ENCODE measurements at regions not wholly inside any gene's neighbourhood (a gene's known extent, or its start where the extent isn't known, plus 50 kb on each side); places are given as distances from the start of the nearest gene placed in this dataset.
"Not testable (repeated sequence)": the region's sequence is repeated elsewhere in the genome, so short reads cannot be mapped to it uniquely, and the experiment has no call there.

GRCh38 chr21:13907385-13907784 lies 297.8 kb downstream of the POTED start:
- not testable (repeated sequence) for DNase-seq

GRCh38 chr21:13896596-13897247 lies 287.1 kb downstream of the POTED start:
- DNase-seq, result not testable (repeated sequence)

- DNase-seq, result not testable (repeated sequence)
These were observed 284.0 kb downstream of the POTED start for GRCh38 chr21:13893617-13894016.

- not testable (repeated sequence) for DNase-seq
These were observed 283.4 kb downstream of the POTED start for GRCh38 chr21:13893025-13893424.

GRCh38 chr21:13892146-13892751 lies 282.7 kb downstream of the POTED start:
- DNase-seq, result not testable (repeated sequence)

GRCh38 chr21:13889176-13889575 lies 279.6 kb downstream of the POTED start:
- not testable (repeated sequence) for DNase-seq

GRCh38 chr21:13883641-13884395 lies 274.2 kb downstream of the POTED start:
- not testable (repeated sequence) for DNase-seq

- DNase-seq, result not testable (repeated sequence)
These were observed 267.9 kb downstream of the POTED start for GRCh38 chr21:13877503-13877902.

GRCh38 chr21:13876999-13877398 lies 267.4 kb downstream of the POTED start:
- DNase-seq, result peak in 1 of 2 donors; percentile 1

GRCh38 chr21:13874001-13874400 lies 264.4 kb downstream of the POTED start:
- DNase-seq, result not testable (repeated sequence)

GRCh38 chr21:13854638-13855037 lies 245.1 kb downstream of the POTED start:
- DNase-seq, result no peak

GRCh38 chr21:13850808-13851207 lies 241.2 kb downstream of the POTED start:
- not testable (repeated sequence) for DNase-seq

- DNase-seq, result not testable (repeated sequence)
These were observed 239.9 kb downstream of the POTED start for GRCh38 chr21:13849489-13849888.

- not testable (repeated sequence) for DNase-seq
These were observed 237.1 kb downstream of the POTED start for GRCh38 chr21:13846718-13847117.

GRCh38 chr21:13844574-13844973 lies 235.0 kb downstream of the POTED start:
- not testable (repeated sequence) for DNase-seq

- not testable (repeated sequence) for DNase-seq
These were observed 233.5 kb downstream of the POTED start for GRCh38 chr21:13843081-13843480.

- not testable (repeated sequence) for DNase-seq
These were observed 218.1 kb downstream of the POTED start for GRCh38 chr21:13827666-13828065.

- no peak for DNase-seq
These were observed 217.6 kb downstream of the POTED start for GRCh38 chr21:13827201-13827600.

- DNase-seq, result not testable (repeated sequence)
These were observed 216.9 kb downstream of the POTED start for GRCh38 chr21:13826511-13826910.

GRCh38 chr21:13825218-13825778 lies 215.7 kb downstream of the POTED start:
- not testable (repeated sequence) for DNase-seq

- DNase-seq, result not testable (repeated sequence)
These were observed 210.7 kb downstream of the POTED start for GRCh38 chr21:13820286-13820685.

GRCh38 chr21:13812191-13812590 lies 202.6 kb downstream of the POTED start:
- DNase-seq, result not testable (repeated sequence)

GRCh38 chr21:13810559-13810958 lies 201.0 kb downstream of the POTED start:
- DNase-seq, result not testable (repeated sequence)

Data from inflammatory macrophage (primary cell).